ENCODE measurements at regions not wholly inside any gene's neighbourhood (a gene's known extent, or its start where the extent isn't known, plus 50 kb on each side); places are given as distances from the start of the nearest gene placed in this dataset.

DNA sequence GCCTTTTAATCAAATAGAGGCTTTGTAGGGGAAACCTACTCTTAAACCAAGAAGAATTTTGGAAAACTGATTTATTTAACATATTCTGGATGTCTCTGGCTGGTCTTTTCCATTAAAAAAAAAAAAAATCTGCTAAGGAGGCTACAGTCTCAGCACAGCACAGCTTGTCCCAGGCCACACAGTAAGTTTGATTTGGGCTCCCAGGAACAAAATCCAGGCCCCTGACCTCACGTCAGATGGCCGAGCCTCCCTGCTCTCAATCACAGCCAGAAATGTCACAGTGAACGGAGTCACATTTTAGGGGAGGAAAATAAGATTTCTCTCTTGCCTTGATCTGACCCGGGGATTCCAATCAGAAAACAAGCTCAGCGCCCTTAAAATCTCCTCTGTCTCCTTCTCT, 72.9 kb upstream of the TBX5 start:
- TF ChIP-seq, protein P1, sequence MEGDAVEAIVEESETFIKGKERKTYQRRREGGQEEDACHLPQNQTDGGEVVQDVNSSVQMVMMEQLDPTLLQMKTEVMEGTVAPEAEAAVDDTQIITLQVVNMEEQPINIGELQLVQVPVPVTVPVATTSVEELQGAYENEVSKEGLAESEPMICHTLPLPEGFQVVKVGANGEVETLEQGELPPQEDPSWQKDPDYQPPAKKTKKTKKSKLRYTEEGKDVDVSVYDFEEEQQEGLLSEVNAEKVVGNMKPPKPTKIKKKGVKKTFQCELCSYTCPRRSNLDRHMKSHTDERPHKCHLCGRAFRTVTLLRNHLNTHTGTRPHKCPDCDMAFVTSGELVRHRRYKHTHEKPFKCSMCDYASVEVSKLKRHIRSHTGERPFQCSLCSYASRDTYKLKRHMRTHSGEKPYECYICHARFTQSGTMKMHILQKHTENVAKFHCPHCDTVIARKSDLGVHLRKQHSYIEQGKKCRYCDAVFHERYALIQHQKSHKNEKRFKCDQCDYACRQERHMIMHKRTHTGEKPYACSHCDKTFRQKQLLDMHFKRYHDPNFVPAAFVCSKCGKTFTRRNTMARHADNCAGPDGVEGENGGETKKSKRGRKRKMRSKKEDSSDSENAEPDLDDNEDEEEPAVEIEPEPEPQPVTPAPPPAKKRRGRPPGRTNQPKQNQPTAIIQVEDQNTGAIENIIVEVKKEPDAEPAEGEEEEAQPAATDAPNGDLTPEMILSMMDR (IDR thresholded peaks at IDR 0.05) = no peak
- TF ChIP-seq POLR2A (IDR thresholded peaks at IDR 0.05) = no peak

All from right lobe of liver (tissue), 4 donors.